ENCODE measurements at regions not wholly inside any gene's neighbourhood (a gene's known extent, or its start where the extent isn't known, plus 50 kb on each side); places are given as distances from the start of the nearest gene placed in this dataset.
"Not testable (repeated sequence)": the region's sequence is repeated elsewhere in the genome, so short reads cannot be mapped to it uniquely, and the experiment has no call there.

DNA sequence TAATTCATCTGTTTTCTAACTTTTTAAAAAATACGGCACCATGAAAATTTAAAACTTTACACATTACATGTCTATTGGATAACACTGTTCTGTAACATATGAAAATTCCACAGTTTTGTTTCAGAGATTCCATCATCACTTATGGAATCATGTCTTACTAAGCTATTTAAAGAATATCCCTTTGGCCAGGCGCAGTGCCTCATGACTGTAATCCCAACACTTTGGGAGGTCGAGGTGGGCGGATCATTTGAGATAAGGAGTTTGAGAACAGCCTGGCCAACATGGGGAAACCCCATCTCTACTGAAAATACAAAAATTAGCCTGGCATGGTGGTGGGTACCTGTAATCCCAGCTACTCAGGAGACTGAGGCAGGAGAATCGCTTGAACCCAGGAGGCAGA, 131.7 kb upstream of the KRR1 start:
- TF ChIP-seq, protein P1, sequence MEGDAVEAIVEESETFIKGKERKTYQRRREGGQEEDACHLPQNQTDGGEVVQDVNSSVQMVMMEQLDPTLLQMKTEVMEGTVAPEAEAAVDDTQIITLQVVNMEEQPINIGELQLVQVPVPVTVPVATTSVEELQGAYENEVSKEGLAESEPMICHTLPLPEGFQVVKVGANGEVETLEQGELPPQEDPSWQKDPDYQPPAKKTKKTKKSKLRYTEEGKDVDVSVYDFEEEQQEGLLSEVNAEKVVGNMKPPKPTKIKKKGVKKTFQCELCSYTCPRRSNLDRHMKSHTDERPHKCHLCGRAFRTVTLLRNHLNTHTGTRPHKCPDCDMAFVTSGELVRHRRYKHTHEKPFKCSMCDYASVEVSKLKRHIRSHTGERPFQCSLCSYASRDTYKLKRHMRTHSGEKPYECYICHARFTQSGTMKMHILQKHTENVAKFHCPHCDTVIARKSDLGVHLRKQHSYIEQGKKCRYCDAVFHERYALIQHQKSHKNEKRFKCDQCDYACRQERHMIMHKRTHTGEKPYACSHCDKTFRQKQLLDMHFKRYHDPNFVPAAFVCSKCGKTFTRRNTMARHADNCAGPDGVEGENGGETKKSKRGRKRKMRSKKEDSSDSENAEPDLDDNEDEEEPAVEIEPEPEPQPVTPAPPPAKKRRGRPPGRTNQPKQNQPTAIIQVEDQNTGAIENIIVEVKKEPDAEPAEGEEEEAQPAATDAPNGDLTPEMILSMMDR (IDR thresholded peaks at IDR 0.05; ENCODE audit: low read depth, low read length, missing input control): not testable (repeated sequence)
- TF ChIP-seq, protein P2, sequence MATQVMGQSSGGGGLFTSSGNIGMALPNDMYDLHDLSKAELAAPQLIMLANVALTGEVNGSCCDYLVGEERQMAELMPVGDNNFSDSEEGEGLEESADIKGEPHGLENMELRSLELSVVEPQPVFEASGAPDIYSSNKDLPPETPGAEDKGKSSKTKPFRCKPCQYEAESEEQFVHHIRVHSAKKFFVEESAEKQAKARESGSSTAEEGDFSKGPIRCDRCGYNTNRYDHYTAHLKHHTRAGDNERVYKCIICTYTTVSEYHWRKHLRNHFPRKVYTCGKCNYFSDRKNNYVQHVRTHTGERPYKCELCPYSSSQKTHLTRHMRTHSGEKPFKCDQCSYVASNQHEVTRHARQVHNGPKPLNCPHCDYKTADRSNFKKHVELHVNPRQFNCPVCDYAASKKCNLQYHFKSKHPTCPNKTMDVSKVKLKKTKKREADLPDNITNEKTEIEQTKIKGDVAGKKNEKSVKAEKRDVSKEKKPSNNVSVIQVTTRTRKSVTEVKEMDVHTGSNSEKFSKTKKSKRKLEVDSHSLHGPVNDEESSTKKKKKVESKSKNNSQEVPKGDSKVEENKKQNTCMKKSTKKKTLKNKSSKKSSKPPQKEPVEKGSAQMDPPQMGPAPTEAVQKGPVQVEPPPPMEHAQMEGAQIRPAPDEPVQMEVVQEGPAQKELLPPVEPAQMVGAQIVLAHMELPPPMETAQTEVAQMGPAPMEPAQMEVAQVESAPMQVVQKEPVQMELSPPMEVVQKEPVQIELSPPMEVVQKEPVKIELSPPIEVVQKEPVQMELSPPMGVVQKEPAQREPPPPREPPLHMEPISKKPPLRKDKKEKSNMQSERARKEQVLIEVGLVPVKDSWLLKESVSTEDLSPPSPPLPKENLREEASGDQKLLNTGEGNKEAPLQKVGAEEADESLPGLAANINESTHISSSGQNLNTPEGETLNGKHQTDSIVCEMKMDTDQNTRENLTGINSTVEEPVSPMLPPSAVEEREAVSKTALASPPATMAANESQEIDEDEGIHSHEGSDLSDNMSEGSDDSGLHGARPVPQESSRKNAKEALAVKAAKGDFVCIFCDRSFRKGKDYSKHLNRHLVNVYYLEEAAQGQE (IDR thresholded peaks at IDR 0.05): not testable (repeated sequence)

All from liver (tissue), 2 donors.